SK-N-MC (cell line): ENCODE measurements at regions not wholly inside any gene's neighbourhood (a gene's known extent, or its start where the extent isn't known, plus 50 kb on each side); places are given as distances from the start of the nearest gene placed in this dataset.

Experiments used
- EZH2 ChIP-seq: fragments of 200-600 bp; sonication (generic); IDR thresholded peaks from one replicate; pipeline ENCODE4 v1.6.1; 2017; ENCODE audit warnings: antibody characterized with exemption
- POLR2AphosphoS5 ChIP-seq: IDR thresholded peaks from 2 replicates; pipeline ENCODE4 v1.6.1; 2012; ENCODE audit warnings: mild to moderate bottlenecking, low read depth, low read length, borderline replicate concordance

DNA sequence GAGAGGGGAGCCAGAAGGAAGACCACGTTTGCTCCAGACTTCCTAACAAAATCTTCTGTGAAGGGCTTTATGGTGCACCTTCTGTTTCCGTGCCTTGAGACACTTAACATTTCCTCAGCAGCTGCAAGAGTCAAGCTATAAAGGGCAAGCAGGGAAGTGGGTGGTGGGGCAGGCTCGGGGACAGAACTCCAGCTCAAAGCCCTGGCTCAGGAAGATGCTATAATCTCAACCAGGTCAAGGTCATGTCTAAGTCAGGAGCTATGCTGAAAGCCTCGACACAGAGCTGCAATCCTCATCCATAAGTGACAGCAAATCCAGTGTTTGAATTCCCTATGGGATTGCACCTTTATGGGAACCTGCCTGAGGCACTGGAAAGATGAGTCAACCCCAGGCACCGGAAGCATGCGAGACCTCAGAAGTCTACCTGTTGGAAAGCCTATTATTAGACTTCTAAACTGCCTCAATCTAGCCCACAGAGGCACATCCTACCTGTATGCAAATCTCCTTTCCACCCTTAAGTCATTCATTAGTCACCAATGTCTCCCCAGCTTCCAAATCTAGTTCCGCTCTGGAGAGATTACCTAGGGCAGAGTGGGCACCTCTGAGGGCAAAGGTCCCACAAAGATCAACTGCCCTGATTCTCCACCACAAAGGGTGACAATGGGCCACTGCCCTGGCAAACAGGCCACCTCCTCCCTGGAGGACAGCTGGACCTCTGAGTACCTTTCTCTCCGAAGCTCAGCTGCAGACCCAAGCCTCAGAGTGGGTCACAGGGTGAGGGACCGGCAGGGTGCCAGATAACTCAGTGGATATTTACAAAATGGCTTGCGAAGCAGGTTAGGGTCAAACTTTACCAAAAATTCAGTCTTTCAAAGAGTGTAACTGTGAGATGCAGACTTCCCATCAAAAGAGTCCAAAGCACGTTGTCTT lies 287.0 kb downstream of the CDC5L start:
- TF ChIP-seq POLR2AphosphoS5: no peak
- TF ChIP-seq EZH2: no peak
